ENCODE measurements at regions not wholly inside any gene's neighbourhood (a gene's known extent, or its start where the extent isn't known, plus 50 kb on each side); places are given as distances from the start of the nearest gene placed in this dataset.

DNA sequence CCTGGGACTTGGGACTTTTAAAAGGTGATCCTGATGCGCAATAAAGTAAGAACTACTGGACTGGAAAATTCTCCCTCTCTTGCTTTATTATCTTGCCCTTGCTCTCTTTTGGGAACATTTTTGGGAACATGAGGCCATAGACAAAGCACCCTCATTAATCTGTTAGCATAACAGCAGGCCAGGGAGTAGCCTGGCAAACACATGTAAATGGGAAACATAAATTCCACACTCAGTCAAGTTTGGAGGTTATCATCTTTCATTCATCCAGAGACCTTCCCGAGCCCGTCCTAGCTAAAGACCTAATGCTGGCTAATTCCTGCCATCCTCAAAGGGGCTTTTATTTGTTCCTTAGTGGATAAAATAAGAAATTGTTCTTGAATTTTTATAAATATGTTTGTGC, 162.8 kb upstream of the ARX start:
- 33% methylated on average over 3 of the region's 3 CpGs for WGBS (ENCODE audit: low lambda C conversion rate)
- no peaks in the 10 kb centered on the region for H3K36me3 ChIP-seq (replicated peaks in 1 of 2; ENCODE audit: control insufficient read depth in 1 of 2, insufficient read depth in 2 of 2, low read length in 1 of 2)
- TF ChIP-seq JUND (IDR thresholded peaks at IDR 0.05) (no peak), YY1 (IDR thresholded peaks at IDR 0.05; ENCODE audit: low read depth) (no peak), TEAD4 (IDR thresholded peaks at IDR 0.05; ENCODE audit: borderline replicate concordance, insufficient read depth) (no peak), EP300 (IDR thresholded peaks at IDR 0.05; ENCODE audit: borderline replicate concordance in 1 of 2, low read depth in 1 of 2, low read length in 1 of 2) (no peak), FOXJ3 (CRISPR knock-in tag; IDR thresholded peaks at IDR 0.05) (no peak), EZH2phosphoT487 (IDR thresholded peaks at IDR 0.05; ENCODE audit: borderline replicate concordance, low read depth) (no peak), TCF12 (IDR thresholded peaks at IDR 0.05) (no peak)
- TF ChIP-seq, protein P1, sequence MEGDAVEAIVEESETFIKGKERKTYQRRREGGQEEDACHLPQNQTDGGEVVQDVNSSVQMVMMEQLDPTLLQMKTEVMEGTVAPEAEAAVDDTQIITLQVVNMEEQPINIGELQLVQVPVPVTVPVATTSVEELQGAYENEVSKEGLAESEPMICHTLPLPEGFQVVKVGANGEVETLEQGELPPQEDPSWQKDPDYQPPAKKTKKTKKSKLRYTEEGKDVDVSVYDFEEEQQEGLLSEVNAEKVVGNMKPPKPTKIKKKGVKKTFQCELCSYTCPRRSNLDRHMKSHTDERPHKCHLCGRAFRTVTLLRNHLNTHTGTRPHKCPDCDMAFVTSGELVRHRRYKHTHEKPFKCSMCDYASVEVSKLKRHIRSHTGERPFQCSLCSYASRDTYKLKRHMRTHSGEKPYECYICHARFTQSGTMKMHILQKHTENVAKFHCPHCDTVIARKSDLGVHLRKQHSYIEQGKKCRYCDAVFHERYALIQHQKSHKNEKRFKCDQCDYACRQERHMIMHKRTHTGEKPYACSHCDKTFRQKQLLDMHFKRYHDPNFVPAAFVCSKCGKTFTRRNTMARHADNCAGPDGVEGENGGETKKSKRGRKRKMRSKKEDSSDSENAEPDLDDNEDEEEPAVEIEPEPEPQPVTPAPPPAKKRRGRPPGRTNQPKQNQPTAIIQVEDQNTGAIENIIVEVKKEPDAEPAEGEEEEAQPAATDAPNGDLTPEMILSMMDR (IDR thresholded peaks at IDR 0.05): no peak
- TF ChIP-seq, protein P2, sequence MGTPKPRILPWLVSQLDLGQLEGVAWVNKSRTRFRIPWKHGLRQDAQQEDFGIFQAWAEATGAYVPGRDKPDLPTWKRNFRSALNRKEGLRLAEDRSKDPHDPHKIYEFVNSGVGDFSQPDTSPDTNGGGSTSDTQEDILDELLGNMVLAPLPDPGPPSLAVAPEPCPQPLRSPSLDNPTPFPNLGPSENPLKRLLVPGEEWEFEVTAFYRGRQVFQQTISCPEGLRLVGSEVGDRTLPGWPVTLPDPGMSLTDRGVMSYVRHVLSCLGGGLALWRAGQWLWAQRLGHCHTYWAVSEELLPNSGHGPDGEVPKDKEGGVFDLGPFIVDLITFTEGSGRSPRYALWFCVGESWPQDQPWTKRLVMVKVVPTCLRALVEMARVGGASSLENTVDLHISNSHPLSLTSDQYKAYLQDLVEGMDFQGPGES (IDR thresholded peaks at IDR 0.05; ENCODE audit: low read depth, low read length): no peak
- TF ChIP-seq, protein P3, sequence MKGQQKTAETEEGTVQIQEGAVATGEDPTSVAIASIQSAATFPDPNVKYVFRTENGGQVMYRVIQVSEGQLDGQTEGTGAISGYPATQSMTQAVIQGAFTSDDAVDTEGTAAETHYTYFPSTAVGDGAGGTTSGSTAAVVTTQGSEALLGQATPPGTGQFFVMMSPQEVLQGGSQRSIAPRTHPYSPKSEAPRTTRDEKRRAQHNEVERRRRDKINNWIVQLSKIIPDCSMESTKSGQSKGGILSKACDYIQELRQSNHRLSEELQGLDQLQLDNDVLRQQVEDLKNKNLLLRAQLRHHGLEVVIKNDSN (IDR thresholded peaks at IDR 0.05; ENCODE audit: borderline replicate concordance, low read depth): no peak
- TF ChIP-seq, protein P4, sequence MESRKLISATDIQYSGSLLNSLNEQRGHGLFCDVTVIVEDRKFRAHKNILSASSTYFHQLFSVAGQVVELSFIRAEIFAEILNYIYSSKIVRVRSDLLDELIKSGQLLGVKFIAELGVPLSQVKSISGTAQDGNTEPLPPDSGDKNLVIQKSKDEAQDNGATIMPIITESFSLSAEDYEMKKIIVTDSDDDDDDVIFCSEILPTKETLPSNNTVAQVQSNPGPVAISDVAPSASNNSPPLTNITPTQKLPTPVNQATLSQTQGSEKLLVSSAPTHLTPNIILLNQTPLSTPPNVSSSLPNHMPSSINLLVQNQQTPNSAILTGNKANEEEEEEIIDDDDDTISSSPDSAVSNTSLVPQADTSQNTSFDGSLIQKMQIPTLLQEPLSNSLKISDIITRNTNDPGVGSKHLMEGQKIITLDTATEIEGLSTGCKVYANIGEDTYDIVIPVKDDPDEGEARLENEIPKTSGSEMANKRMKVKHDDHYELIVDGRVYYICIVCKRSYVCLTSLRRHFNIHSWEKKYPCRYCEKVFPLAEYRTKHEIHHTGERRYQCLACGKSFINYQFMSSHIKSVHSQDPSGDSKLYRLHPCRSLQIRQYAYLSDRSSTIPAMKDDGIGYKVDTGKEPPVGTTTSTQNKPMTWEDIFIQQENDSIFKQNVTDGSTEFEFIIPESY (IDR thresholded peaks at IDR 0.05; ENCODE audit: borderline replicate concordance, low read depth): no peak
- no peak overlapping the region for H3K4me3 ChIP-seq (ENCODE audit: low read depth in 2 of 2, low read length in 1 of 2)
- no peaks in the 10 kb centered on the region for H3F3A ChIP-seq (replicated peaks; ENCODE audit: insufficient read depth)
- DNase-seq: no peak
- 0 out of 2 replicates have a peak, but pooled peaks cover 5% of the 10 kb centered on the region for H3K27me3 ChIP-seq (ENCODE audit: insufficient read depth)
- H3K79me2 ChIP-seq (ENCODE audit: insufficient read depth): no peaks in the 10 kb centered on the region
- H3K27ac ChIP-seq (ENCODE audit: low read depth in 2 of 2, low read length in 1 of 2): no peak overlapping the region
- no peak overlapping the region for H3K9ac ChIP-seq
- no peak overlapping the region for H2AFZ ChIP-seq (ENCODE audit: low read depth)
- ChIA-PET POLR2A (no interaction called here), CTCF (interaction anchor here (0.5 kb wide), 1 partner anchor 402 kb away, joined by 3 read pairs; no protein-coding TSS in a partner anchor)
- no peaks in the 10 kb centered on the region for H4K20me1 ChIP-seq (ENCODE audit: insufficient read depth)
- no peaks in the 10 kb centered on the region for H3K9me3 ChIP-seq
- H3K4me1 ChIP-seq (ENCODE audit: control insufficient read depth in 1 of 2, insufficient read depth in 2 of 2, low read depth in 1 of 2, low read length in 1 of 2): no peaks in the 10 kb centered on the region
- H3K9me2 ChIP-seq: no peaks in the 10 kb centered on the region
- H3K4me2 ChIP-seq: no peak overlapping the region

DNA sequence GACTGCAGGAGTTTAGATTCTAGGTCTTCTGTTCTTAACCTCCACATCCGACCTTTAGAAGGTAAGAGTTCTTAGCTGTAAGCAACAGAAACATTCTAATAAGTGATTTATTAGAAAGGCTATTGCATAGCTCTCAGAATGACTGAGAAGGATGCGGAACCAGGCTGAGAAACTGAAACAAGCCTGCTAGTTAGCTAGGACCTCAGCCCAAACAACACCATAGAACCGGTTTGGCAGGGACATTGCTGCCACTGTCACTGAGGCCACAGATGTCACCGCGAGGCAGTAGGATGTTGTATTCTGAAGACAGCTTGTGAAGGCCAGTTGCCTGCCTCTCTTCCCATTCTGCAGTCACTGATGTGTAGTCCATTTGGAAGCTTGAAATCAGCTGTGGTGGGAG, 160.0 kb upstream of the ARX start:
- Histone ChIP-seq H3K9me2 (no peaks in the 10 kb centered on the region), H3K36me3 (replicated peaks in 1 of 2; ENCODE audit: control insufficient read depth in 1 of 2, insufficient read depth in 2 of 2, low read length in 1 of 2) (no peaks in the 10 kb centered on the region), H3K4me1 (ENCODE audit: control insufficient read depth in 1 of 2, insufficient read depth in 2 of 2, low read depth in 1 of 2, low read length in 1 of 2) (no peaks in the 10 kb centered on the region), H2AFZ (ENCODE audit: low read depth) (no peak overlapping the region), H3K27me3 (ENCODE audit: insufficient read depth) (0 out of 2 replicates have a peak, but pooled peaks cover 5% of the 10 kb centered on the region), H3K79me2 (ENCODE audit: insufficient read depth) (no peaks in the 10 kb centered on the region), H3F3A (replicated peaks; ENCODE audit: insufficient read depth) (no peaks in the 10 kb centered on the region), H3K27ac (ENCODE audit: low read depth in 2 of 2, low read length in 1 of 2) (no peak overlapping the region), H3K9me3 (no peaks in the 10 kb centered on the region), H3K9ac (no peak overlapping the region), H3K4me3 (ENCODE audit: low read depth in 2 of 2, low read length in 1 of 2) (no peak overlapping the region), H4K20me1 (ENCODE audit: insufficient read depth) (no peaks in the 10 kb centered on the region), H3K4me2 (no peak overlapping the region)
- CTCF ChIA-PET: interaction anchor here (3.2 kb wide), 1 partner anchor 31 kb away, joined by 7 read pairs; no protein-coding TSS in a partner anchor
- POLR2A ChIA-PET: no interaction called here
- DNase-seq: no peak
- TF ChIP-seq EP300 (IDR thresholded peaks at IDR 0.05; ENCODE audit: borderline replicate concordance in 1 of 2, low read depth in 1 of 2, low read length in 1 of 2) (no peak), YY1 (IDR thresholded peaks at IDR 0.05; ENCODE audit: low read depth) (no peak), EZH2phosphoT487 (IDR thresholded peaks at IDR 0.05; ENCODE audit: borderline replicate concordance, low read depth) (no peak), RXRA (IDR thresholded peaks at IDR 0.05; ENCODE audit: borderline replicate concordance, low read depth) (no peak), TCF12 (IDR thresholded peaks at IDR 0.05) (no peak)
- TF ChIP-seq, protein P4 (IDR thresholded peaks at IDR 0.05; ENCODE audit: borderline replicate concordance, low read depth): no peak
- TF ChIP-seq, protein P5, sequence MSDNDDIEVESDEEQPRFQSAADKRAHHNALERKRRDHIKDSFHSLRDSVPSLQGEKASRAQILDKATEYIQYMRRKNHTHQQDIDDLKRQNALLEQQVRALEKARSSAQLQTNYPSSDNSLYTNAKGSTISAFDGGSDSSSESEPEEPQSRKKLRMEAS (IDR thresholded peaks at IDR 0.05; ENCODE audit: low read depth): no peak
- TF ChIP-seq, protein P1 (IDR thresholded peaks at IDR 0.05): no peak
- 17% methylated on average over 5 of the region's 5 CpGs for WGBS (ENCODE audit: low lambda C conversion rate)
